ENCODE measurements at regions not wholly inside any gene's neighbourhood (a gene's known extent, or its start where the extent isn't known, plus 50 kb on each side); places are given as distances from the start of the nearest gene placed in this dataset.

GRCh38 chr3:159770998-159771397, 217.6 kb upstream of the IL12A start:
- ATAC-seq (ENCODE audit: low FRiP score) = no peak
- Histone ChIP-seq H3K27ac (ENCODE audit: low read depth in 1 of 2, low read length in 2 of 2) (no peak overlapping the region), H3K9me3 (ENCODE audit: control insufficient read depth, low read length) (no peaks in the 10 kb centered on the region), H3K27me3 (ENCODE audit: control insufficient read depth in 1 of 2, insufficient read depth in 2 of 2, low read length in 1 of 2) (no peaks in the 10 kb centered on the region), H3K36me3 (ENCODE audit: control insufficient read depth in 1 of 2, insufficient read depth in 2 of 2, low read length in 1 of 2) (no peaks in the 10 kb centered on the region), H3K4me3 (ENCODE audit: low read length in 2 of 2) (no peak overlapping the region), H3K4me1 (ENCODE audit: control insufficient read depth in 1 of 2, insufficient read depth in 2 of 2, low read length in 2 of 2) (peaks cover 2 to 6% of the 10 kb centered on the region in 2 donors)
- intact Hi-C loops (cut with DNase I) = no loop called here
- DNase-seq = no peak
- 78 to 80% methylated on average over 2 of the region's 2 CpGs for WGBS, 2 donors

- H3K36me3 ChIP-seq (ENCODE audit: control insufficient read depth in 1 of 2, insufficient read depth in 2 of 2, low read length in 1 of 2) = no peaks in the 10 kb centered on the region
- H3K9me3 ChIP-seq (ENCODE audit: control insufficient read depth, low read length) = no peaks in the 10 kb centered on the region
- WGBS, 2 donors = 88 to 90% methylated on average over 11 of the region's 11 CpGs
- ATAC-seq (ENCODE audit: low FRiP score) (no peak), DNase-seq (no peak)
- H3K4me3 ChIP-seq (ENCODE audit: low read length in 2 of 2) = no peak overlapping the region
- peak overlapping the region in 1 of 2 donors; percentile 28 for H3K27ac ChIP-seq (ENCODE audit: low read depth in 1 of 2, low read length in 2 of 2)
- peaks cover 2 to 11% of the 10 kb centered on the region in 2 donors for H3K4me1 ChIP-seq (ENCODE audit: control insufficient read depth in 1 of 2, insufficient read depth in 2 of 2, low read length in 2 of 2)
- no peaks in the 10 kb centered on the region for H3K27me3 ChIP-seq (ENCODE audit: control insufficient read depth in 1 of 2, insufficient read depth in 2 of 2, low read length in 1 of 2)
- intact Hi-C loops (cut with DNase I) = no loop called here
These were observed 216.6 kb upstream of the IL12A start for GRCh38 chr3:159771865-159772611.

GRCh38 chr3:159773706-159774105, 214.9 kb upstream of the IL12A start:
- Histone ChIP-seq H3K9me3 (ENCODE audit: control insufficient read depth, low read length) (no peaks in the 10 kb centered on the region), H3K36me3 (ENCODE audit: control insufficient read depth in 1 of 2, insufficient read depth in 2 of 2, low read length in 1 of 2) (no peaks in the 10 kb centered on the region), H3K27ac (ENCODE audit: low read depth in 1 of 2, low read length in 2 of 2) (no peak overlapping the region), H3K4me3 (ENCODE audit: low read length in 2 of 2) (no peak overlapping the region), H3K4me1 (ENCODE audit: control insufficient read depth in 1 of 2, insufficient read depth in 2 of 2, low read length in 2 of 2) (peaks cover 2 to 10% of the 10 kb centered on the region in 2 donors), H3K27me3 (ENCODE audit: control insufficient read depth in 1 of 2, insufficient read depth in 2 of 2, low read length in 1 of 2) (no peaks in the 10 kb centered on the region)
- intact Hi-C loops (cut with DNase I) = no loop called here
- ATAC-seq (ENCODE audit: low FRiP score) = no peak
- 77 to 80% methylated on average over 3 of the region's 3 CpGs for WGBS, 2 donors
- no peak for DNase-seq

- intact Hi-C loops (cut with DNase I) = no loop called here
- H3K4me3 ChIP-seq (ENCODE audit: low read length in 2 of 2) = no peak overlapping the region
- peak; percentile 79 to 90 for DNase-seq
These were observed 213.2 kb upstream of the IL12A start for GRCh38 chr3:159775372-159775961.

GRCh38 chr3:159776779-159777178, 211.9 kb upstream of the IL12A start:
- peaks cover 3 to 10% of the 10 kb centered on the region in 2 donors for H3K4me1 ChIP-seq (ENCODE audit: control insufficient read depth in 1 of 2, insufficient read depth in 2 of 2, low read length in 2 of 2)

More at GRCh38 chr3:159775372-159775961, 213.2 kb upstream of the IL12A start:
- Histone ChIP-seq H3K36me3 (ENCODE audit: control insufficient read depth in 1 of 2, insufficient read depth in 2 of 2, low read length in 1 of 2) (no peaks in the 10 kb centered on the region), H3K27me3 (ENCODE audit: control insufficient read depth in 1 of 2, insufficient read depth in 2 of 2, low read length in 1 of 2) (no peaks in the 10 kb centered on the region), H3K9me3 (ENCODE audit: control insufficient read depth, low read length) (no peaks in the 10 kb centered on the region), H3K27ac (ENCODE audit: low read depth in 1 of 2, low read length in 2 of 2) (peak overlapping the region; percentile 96 to 97), H3K4me1 (ENCODE audit: control insufficient read depth in 1 of 2, insufficient read depth in 2 of 2, low read length in 2 of 2) (peaks cover 4 to 9% of the 10 kb centered on the region in 2 donors)
- ATAC-seq (ENCODE audit: low FRiP score) = peak; percentile 92
- WGBS, 2 donors = 10 to 11% methylated on average over 5 of the region's 5 CpGs

GRCh38 chr3:159779883-159780282, 208.8 kb upstream of the IL12A start:
- intact Hi-C loops (cut with DNase I) = loop anchor here in 1 of 2 donors (2.0 kb wide), 1 partner anchor 15 kb away; no protein-coding TSS in a partner anchor
- DNase-seq (no peak), ATAC-seq (ENCODE audit: low FRiP score) (no peak)
- no peaks in the 10 kb centered on the region for H3K36me3 ChIP-seq (ENCODE audit: control insufficient read depth in 1 of 2, insufficient read depth in 2 of 2, low read length in 1 of 2)
- H3K9me3 ChIP-seq (ENCODE audit: control insufficient read depth, low read length) = no peaks in the 10 kb centered on the region
- WGBS, 2 donors = 66 to 67% methylated on average over 6 of the region's 6 CpGs
- peaks cover 5 to 16% of the 10 kb centered on the region in 2 donors for H3K4me1 ChIP-seq (ENCODE audit: control insufficient read depth in 1 of 2, insufficient read depth in 2 of 2, low read length in 2 of 2)
- H3K27ac ChIP-seq (ENCODE audit: low read depth in 1 of 2, low read length in 2 of 2) = peak overlapping the region; percentile 3 to 52
- H3K4me3 ChIP-seq (ENCODE audit: low read length in 2 of 2) = no peak overlapping the region
- H3K27me3 ChIP-seq (ENCODE audit: control insufficient read depth in 1 of 2, insufficient read depth in 2 of 2, low read length in 1 of 2) = no peaks in the 10 kb centered on the region

More at GRCh38 chr3:159776779-159777178, 211.9 kb upstream of the IL12A start:
- H3K9me3 ChIP-seq (ENCODE audit: control insufficient read depth, low read length) = no peaks in the 10 kb centered on the region
- no peaks in the 10 kb centered on the region for H3K36me3 ChIP-seq (ENCODE audit: control insufficient read depth in 1 of 2, insufficient read depth in 2 of 2, low read length in 1 of 2)
- 30 to 34% methylated on average over 4 of the region's 4 CpGs for WGBS, 2 donors
- intact Hi-C loops (cut with DNase I) = no loop called here
- H3K27ac ChIP-seq (ENCODE audit: low read depth in 1 of 2, low read length in 2 of 2) = peak overlapping the region; percentile 90 to 94
- DNase-seq = no peak
- no peak overlapping the region for H3K4me3 ChIP-seq (ENCODE audit: low read length in 2 of 2)
- no peak for ATAC-seq (ENCODE audit: low FRiP score)
- no peaks in the 10 kb centered on the region for H3K27me3 ChIP-seq (ENCODE audit: control insufficient read depth in 1 of 2, insufficient read depth in 2 of 2, low read length in 1 of 2)

- 95 to 96% methylated on average over 2 of the region's 2 CpGs for WGBS, 2 donors
- no peak overlapping the region for H3K27ac ChIP-seq (ENCODE audit: low read depth in 1 of 2, low read length in 2 of 2)
- DNase-seq = no peak
- intact Hi-C loops (cut with DNase I) = no loop called here
- no peak for ATAC-seq (ENCODE audit: low FRiP score)
- H3K4me3 ChIP-seq (ENCODE audit: low read length in 2 of 2) = no peak overlapping the region
- no peaks in the 10 kb centered on the region for H3K27me3 ChIP-seq (ENCODE audit: control insufficient read depth in 1 of 2, insufficient read depth in 2 of 2, low read length in 1 of 2)
- no peaks in the 10 kb centered on the region for H3K36me3 ChIP-seq (ENCODE audit: control insufficient read depth in 1 of 2, insufficient read depth in 2 of 2, low read length in 1 of 2)
- H3K9me3 ChIP-seq (ENCODE audit: control insufficient read depth, low read length) = no peaks in the 10 kb centered on the region
- H3K4me1 ChIP-seq (ENCODE audit: control insufficient read depth in 1 of 2, insufficient read depth in 2 of 2, low read length in 2 of 2) = peaks cover 7 to 13% of the 10 kb centered on the region in 2 donors
These were observed 206.8 kb upstream of the IL12A start for GRCh38 chr3:159781867-159782266.

GRCh38 chr3:159782724-159783421, 205.8 kb upstream of the IL12A start:
- no peaks in the 10 kb centered on the region for H3K36me3 ChIP-seq (ENCODE audit: control insufficient read depth in 1 of 2, insufficient read depth in 2 of 2, low read length in 1 of 2)
- intact Hi-C loops (cut with DNase I) = no loop called here
- ATAC-seq (ENCODE audit: low FRiP score) = no peak
- 84 to 87% methylated on average over 5 of the region's 5 CpGs for WGBS, 2 donors
- no peak overlapping the region for H3K4me3 ChIP-seq (ENCODE audit: low read length in 2 of 2)
- no peaks in the 10 kb centered on the region for H3K9me3 ChIP-seq (ENCODE audit: control insufficient read depth, low read length)
- H3K27ac ChIP-seq (ENCODE audit: low read depth in 1 of 2, low read length in 2 of 2) = peak overlapping the region in 1 of 2 donors; percentile 67
- no peak for DNase-seq
- H3K4me1 ChIP-seq (ENCODE audit: control insufficient read depth in 1 of 2, insufficient read depth in 2 of 2, low read length in 2 of 2) = peaks cover 7 to 19% of the 10 kb centered on the region in 2 donors
- H3K27me3 ChIP-seq (ENCODE audit: control insufficient read depth in 1 of 2, insufficient read depth in 2 of 2, low read length in 1 of 2) = no peaks in the 10 kb centered on the region
